Medulla oblongata (tissue), 1 donor: ENCODE measurements at regions not wholly inside any gene's neighbourhood (a gene's known extent, or its start where the extent isn't known, plus 50 kb on each side); places are given as distances from the start of the nearest gene placed in this dataset.

Source experiments
- DNase-seq: peaks from one replicate; pipeline ENCODE4 v3.0.0-alpha.2; 2015; ENCODE audit errors: extremely low spot score

DNA sequence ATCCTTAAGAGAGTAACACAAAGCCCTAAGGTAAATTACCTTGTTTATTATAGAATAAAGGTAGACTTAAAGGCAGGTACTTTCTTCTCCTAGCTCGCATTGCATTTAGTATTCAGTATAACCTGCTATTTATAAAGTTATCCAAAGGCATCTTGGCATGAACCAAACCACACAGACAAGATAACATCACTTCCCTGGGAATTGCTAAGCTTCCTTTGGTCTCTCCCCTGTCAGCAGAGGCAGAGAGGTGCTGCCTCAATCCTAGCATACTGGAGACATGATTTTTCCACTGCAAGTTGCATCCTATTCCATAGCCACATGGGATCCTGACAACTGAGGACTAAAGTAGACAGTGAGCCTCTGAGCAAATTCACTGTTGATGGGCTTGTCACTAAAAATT lies 101.7 kb upstream of the IL6 start:
- no peak for DNase-seq

DNA sequence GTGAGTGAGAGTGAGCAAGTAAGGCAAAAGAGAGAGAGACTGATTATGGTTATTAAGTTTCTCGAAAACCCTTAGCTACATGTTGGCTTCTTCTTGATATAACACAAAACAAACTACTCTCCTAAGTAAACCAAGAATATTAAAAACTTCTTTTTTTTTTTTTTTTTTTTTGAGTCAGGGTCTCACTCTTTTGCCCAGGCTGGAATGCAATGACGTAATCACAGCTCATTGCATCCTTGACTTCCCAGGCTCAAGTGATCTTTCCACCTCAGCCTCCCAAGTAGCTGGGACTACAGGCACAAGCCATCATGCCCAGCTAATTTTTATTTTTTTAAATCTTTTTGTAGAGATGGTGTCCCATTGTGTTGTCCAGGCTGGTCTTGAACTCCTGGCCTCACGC lies 102.2 kb upstream of the IL6 start:
- DNase-seq, result no peak

DNA sequence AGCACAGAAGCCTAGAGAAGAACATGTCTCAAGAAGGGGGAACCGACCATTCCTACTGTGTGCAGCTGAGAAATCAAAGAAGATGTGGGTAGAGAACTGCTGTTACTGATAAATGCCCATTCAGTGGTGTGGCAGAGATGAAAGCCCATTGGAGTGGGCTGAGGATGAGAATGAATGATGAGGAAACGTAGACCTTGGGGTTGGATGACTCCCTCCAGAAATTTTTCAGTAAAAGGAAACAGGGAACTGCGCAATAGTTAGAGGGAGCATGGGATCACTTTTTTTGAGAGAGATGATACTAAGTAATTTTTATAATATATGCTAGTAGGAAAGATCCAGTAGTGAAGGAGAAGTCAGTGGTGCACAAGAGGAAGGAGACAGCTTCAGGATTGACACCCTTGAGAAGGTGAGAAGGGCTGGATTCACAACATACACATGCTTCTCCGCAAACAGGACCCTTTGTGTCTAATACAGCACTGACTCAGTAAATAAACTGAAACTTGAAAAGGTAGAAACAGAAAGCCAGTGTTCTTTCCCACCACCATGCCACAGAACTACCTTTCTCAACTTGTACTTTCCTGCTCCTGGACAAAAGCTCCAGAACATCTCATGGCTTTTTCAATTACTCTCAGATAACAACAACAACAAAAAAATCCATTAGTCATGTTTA lies 104.7 kb upstream of the IL6 start:
- no peak for DNase-seq

DNA sequence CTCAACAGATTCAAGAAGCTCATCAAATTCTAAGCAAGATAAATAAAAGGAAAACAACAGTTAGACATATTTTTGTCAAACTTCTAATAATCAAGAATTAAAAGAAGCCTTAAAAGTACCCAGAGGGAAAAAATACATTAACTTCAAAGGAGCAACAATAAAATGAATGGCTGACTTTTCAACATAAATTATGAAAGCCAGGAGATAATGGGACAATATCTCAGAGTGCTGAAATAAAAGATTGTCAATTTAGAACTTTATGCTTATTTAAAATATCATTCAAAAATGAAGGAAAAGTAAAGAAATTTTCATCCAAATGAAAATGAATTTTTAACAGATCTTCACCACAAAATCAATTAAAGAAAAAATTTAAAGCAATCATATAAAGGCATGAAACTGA lies 108.5 kb upstream of the IL6 start:
- DNase-seq, result no peak

DNA sequence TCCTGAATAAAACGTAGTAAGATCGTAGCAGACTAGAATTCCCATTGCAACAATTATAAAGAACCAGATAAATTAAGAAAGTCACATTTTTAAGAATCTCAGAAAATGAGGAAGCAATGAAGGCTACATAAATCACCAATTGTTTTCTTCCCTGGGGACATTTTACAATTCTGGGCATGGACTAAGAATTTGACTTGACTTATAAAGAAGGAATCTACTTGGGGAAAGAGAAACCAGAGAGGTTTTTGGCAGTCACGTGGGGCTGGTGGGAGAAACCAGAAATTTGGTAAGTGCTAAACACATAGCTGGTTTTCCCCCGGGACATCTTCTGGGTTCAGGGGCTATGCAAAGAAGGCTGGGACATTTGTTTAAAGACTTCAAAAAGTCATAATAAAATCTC lies 109.8 kb upstream of the IL6 start:
- DNase-seq, result no peak

DNA sequence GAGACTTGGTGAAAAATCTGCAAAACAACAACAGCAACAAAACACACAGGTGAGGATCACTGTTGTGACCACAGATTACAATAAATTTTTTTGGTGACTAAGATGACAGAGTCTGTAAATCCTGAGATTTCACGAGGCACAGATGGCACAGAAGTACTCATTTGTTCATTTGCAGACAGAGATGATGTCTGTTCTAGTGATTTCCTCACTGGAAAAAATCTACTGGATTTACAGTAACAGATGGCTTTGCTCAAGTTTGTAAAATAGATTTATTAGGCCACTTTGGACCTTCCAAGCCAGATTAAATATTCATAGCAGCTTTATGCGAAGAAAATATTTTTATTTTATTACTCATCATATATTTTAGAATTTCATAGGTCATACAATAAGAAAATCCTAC lies 113.5 kb upstream of the IL6 start:
- no peak for DNase-seq

DNA sequence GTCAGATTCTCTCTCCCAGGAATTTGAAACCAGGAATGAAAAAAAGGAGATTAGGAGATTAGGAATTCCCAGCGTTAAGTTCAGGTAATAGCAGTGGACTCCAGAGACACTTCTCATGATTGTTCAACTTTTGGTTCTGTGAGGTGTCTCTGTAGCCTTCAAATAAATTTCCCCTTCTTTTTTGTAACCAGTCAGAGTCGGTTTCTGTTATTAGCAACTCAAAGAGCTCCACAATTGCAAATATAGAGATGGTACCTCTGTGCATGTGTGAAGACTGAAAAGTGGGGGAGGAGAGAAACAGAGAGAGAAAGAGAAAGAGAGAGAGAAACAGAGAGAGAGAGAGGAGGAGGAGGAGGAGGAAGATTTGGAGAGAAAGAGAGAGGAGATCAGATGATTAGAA lies 112.8 kb upstream of the STEAP1B start:
- no peak for DNase-seq

DNA sequence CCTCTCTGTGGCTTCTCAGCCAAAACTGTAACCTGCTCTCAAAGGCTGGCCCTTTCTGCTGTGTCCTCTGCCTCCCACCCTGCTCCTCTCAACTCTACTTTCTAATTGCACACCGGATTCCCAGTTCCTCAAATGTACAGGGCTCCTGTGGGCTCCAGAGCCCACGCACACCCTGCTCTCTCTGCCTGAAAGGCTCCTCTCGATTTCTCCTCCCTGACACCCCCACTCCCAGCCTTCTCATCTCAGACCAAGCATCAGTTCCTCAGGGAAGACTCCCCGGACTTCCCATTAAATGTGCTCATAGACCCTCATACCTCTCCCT lies 111.7 kb upstream of the STEAP1B start:
- no peak for DNase-seq

DNA sequence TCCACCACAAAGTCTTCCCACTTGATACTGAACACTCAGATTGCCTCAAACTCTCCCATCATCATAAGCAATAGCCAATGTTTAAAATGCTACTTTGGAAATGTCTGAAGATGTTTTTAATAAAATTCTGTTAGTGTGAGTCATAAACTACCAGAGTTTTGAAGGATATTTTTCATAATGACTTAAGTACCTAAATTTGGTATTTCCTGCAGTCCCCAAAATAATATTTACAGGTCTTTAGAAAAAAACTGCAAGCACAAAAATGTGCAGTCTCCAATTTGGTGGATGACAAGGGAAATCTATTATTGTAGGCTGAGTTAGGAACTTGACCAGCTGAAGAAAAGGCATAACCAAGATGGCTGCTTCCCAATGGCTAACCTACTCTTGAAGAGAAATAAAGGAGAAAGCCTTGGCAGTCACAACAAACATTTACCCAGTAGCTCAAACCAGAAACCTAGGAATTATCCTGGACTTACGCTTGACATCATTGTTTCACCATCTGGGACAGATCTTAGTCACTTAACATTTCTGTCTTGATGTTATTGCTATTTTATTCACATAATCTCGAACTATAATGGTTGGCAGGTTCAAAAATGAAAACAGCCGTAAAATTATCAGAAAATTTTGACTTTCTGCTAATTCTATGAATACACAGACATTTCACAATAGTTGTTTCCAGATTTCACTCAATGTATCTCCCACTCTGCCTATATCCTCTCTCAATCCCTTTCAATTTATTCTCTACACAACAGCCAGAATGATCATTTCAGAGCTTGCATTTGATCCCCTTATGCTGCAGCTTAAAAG lies 111.2 kb upstream of the STEAP1B start:
- DNase-seq, result no peak

DNA sequence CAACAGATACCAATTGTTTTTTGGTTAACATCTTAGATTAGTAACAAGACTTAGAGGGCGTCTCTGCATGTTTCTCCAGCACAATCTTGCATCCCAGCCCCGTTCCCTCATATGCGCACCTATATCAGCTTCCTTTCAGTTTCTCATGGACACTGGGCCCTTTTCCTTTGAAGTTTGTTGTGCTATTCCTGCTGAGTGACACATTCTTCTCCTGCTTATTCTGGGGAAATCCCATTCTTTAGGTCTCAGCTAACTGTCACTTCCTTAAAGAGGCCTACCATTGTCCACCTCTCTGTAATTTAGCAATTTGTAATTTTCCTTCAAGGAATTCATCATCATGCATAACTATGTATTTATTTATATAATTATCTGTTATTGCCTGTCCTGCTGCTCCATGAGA lies 110.3 kb upstream of the STEAP1B start:
- DNase-seq, result no peak

DNA sequence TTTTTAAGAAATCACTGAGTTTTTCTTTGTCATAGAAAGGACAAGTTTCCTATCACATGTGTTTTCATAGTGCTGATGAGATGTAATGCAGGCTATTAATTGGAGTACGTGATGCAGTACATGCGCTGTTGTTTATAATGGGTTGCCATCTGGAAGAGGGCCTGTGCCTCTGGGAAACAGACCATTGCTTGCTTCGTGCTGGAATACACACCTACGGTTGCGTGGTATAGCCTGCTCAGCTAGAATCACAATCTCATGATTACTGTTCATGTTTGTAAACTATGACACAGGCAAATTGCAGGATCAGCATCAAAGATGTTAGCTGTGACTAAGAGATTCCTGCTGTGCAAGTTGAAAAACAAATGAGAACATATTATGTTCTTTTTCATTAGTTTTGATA lies 107.2 kb upstream of the STEAP1B start:
- no peak for DNase-seq

DNA sequence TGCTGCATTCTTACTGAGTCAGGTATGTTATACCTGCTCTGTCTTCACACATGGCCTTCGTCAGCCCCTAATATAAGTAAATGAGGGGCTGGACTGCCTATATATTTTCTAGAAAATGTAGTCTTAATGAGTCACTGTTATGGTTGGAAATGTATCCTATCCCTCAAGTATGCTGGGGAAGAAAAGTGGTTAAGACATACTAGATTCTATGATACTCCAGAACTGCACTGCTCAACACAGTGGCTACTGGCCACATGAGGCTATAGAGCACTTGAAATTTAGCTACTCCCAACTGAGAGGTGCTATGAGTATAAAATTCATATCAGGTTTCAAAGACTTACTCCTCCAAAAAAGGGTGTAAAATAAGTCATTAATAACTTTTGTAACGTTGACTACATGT lies 104.3 kb upstream of the STEAP1B start:
- no peak for DNase-seq

DNA sequence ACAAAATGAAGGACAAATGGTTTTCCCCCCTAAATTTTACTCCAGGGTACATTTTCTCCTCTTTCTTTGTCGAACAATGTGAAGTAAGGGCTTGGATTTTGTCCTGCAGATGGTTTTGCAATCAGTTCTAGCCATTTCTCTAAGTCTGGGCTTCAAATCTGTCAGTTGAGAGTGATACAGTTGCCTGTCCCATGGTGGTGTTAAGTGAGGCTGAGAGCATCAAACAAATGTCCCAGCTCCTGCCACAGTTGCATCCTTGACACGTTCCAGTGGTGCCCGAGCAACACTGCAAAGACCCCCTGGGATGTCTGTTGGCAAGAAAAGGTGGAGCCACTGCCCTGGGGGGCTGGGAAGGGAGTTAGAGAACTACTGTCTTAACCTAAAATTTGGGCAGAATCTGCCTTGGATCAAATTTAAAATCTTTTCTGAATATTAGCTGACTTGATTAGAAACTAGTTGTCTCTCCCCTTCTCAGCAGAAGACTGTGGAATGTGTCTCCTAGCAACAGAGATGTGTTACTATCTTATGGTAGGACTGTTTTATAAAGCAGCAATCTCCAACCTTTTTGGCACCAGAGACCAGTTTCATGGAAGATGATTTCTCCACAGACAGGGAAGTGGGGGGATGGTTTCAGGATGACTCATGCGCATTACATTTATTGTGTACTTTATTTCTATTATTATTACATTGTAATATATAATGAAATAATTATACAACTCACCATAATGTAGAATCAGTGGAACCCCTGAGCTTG lies 102.0 kb upstream of the STEAP1B start:
- no peak for DNase-seq

DNA sequence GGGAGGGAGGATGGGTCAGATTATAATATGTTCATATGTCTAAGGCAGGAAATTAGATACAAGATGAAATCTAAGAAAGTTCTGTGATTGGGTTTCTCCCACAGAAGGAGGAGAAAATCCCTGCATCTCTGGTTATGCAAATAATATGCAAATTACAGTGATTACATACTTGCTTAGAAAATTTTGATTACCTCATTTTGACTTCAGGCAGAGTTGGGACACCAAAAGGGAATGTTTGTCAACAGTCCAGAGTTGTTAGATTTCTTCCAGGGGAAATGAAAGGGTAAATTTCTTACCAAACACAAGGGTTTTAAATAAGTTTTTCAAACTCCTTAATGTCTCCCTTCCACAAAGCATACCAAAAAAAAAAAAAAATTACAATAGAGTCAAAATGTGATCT lies 101.4 kb upstream of the STEAP1B start:
- no peak for DNase-seq

DNA sequence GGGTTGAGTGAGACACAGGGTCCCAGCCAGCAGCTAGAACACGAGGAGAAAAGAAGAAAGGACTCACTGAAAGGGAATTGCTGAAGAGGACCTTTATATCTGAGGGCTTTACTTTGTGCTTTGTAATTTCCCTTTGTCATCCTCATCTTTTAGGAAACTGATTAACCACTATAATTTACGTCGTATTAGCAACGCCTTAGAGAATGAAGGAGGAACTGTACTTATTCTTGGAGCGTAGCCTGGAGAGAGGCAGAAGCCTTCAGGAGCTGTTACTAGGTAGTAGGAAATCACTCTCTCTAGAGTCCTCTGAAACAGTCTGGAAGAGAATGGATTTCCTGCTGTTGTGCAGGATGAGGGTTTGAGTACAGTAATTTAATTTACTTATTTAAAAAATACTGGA lies 101.0 kb upstream of the STEAP1B start:
- no peak for DNase-seq

DNA sequence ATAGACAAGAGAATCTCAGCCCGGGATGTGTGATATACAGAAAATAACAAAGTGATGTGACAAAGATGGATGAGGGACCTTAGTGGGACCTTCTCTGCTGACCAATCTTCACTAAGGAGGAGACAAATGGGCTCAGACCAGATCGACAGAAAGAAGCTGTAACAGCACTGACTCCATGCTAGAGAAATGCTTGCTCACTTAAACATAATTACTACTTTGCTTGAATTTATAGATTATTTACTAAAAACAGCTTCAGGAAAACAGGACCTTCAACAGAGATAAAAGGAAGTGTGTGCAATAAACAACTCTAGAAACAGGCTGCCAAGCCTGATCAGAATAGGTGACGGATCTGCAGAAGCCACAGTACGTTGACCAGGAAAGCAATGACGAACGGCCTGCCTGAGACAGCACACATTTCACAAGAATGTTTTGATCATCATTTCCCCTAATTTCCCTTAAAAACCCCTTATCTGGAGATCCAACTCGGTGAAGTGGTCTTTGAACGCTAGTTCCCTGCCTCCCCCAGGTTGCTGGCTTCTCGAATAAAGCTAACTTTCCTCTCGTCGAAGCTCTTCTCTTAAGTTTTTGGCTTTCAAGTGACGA lies 98.4 kb upstream of the STEAP1B start:
- no peak for DNase-seq

DNA sequence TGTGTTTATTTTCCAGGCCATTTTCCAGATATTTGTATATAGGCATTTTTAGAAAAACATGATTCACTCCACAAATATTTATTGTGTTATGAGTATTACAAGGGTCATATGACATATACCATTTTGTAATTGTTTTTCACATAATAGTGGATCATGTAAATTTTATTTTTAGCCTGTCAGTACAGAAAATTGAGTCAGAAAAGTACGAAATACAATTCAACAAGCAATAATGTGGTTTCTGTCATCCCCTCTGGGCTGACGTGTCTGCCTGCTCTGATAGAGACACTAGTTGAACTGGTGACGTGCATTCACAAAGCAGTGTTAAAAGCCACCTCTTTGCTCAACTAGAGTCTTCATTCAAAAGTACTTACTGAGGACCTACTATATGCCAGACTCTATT lies 97.9 kb upstream of the STEAP1B start:
- DNase-seq, result no peak

DNA sequence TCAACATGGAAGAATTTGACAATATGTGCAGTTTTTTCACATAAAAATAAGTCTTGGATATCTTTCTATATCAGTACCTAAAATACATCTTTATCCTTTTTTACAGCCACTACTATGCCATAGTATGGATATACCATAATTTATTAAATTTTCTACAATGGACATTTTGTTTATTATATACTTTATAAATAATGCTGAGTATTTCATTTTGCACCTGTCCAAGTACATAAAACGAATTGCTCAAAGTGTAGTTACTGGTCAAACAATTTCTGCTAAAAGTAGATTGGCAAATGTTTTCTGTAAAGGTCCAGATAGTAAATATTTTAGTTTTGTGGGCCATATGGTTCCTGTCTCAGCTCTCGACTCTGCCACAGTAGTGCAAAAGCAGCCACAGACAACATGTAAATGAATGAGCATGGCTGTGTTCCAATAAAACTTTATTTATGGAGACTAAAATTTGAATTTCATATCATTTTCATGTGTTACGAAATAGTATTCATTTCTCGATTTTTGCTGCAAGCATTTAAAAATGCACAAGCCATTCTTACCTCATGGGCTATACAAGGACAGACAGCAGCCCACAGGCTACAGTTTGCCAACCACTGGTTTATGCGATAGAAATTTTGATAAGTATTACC lies 96.9 kb upstream of the STEAP1B start:
- DNase-seq, result no peak

DNA sequence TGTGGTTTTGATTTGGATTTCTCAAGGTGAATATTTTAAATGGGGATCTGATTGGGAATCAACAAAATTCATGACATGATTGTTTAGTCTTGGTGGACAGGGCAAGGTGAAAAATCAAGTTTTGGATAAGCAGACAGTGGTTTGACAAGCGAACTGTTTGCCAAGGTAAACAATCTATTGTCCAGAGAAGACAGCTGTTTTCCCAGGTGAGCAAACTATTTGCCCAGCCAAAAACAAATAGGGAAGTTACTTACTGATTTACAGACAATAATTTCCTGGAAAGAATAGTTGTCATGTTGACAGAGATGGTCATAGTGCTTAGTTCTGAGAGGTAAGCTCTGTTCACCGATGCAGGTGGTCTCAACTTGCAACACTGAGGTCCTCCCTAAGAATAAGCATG lies 94.0 kb upstream of the STEAP1B start:
- no peak for DNase-seq

DNA sequence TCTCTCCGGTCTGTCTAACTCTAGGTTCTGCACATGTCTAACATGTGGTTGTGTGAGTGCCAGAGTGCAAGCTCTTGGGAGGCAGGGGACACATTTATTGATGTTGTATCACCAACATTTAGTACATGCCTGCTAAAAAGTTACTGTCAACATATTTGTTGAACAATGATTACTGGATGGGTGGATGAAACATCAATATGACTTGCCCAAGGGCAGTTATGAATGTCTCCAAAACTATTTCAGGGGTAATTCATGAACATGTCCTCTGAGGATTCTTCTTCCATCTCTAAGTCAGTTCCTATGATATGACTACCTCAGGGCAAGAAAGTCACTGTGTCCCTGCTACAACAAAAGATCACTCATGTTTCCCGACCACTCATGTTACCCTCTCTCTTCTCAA lies 91.3 kb upstream of the STEAP1B start:
- no peak for DNase-seq

DNA sequence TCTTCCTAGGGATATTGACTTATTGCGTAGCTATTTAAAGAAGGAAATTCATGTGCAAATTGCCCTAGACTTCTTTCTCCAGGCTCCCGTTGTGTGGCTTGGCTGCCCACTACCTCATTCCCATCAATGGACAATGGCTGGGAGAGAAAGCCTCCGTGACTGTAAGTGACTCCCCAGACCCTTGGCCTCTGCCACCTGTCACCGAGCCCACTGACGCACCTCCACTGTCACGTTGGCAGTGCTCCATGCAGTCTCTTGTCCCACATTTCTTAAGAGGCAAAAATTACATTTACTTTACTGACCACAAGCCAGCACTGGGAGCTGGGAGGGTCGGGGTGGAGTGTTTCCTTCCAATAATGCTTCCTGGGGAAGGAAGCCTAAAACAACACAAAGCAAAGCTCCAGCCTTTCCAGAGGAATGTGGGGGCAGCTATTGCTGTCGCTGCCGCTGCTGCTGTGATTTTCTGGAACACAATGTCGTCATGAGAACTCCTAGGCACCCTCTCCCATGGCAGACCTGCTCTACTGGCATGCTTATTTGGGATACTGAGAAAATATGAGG lies 89.7 kb upstream of the STEAP1B start:
- no peak for DNase-seq

DNA sequence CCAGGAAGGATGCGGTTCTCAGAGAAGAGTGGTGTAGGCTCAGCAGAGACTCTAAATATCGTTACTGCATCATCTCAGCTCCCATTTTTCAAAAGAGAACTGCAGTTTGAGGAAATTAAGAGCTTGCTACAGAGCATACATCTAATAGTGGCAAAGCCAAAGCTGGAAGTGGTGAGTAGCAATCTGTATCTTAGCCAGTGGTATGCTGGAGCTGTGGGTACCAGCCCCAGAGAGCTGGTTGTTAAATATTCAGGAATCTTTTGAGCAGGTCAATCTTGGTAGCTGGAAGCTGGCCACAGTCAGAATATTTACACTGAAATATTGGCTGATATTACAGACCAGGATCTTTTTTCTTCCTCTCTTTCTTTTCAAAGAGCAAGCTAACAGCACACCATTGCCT lies 88.4 kb upstream of the STEAP1B start:
- no peak for DNase-seq
